Natural killer cell (primary cell): ENCODE measurements at regions not wholly inside any gene's neighbourhood (a gene's known extent, or its start where the extent isn't known, plus 50 kb on each side); places are given as distances from the start of the nearest gene placed in this dataset.

Experiments
- ATAC-seq, 3 donors: fragments of 150-1000 bp in 2 of 3; fragments of 200-7000 bp in 1 of 3; cut with Tn5 transposase; 1 replicate in 1 of 3; 2 replicates in 2 of 3; pipeline ENCODE4 v1.10.0; 2021; ENCODE audit warnings: mild to moderate bottlenecking in 2 of 3, moderate library complexity in 2 of 3
- DNase-seq, 2 donors: peaks; one replicate each; pipeline versions ENCODE4 v3.0.0 to v3.0.0-alpha.2; 2013 to 2021; ENCODE audit warnings: mixed read lengths in 1 of 2
- H3K27ac ChIP-seq: one replicate; pipeline ENCODE4 v1.5.1; 2013; ENCODE audit warnings: mild to moderate bottlenecking, low read length
- H3K27me3 ChIP-seq: one replicate; pipeline ENCODE4 v1.6.1; 2013; ENCODE audit warnings: low read length; ENCODE audit not compliant: control insufficient read depth, insufficient read depth
- H3K36me3 ChIP-seq: one replicate; pipeline ENCODE4 v1.6.1; 2013; ENCODE audit warnings: low read length; ENCODE audit not compliant: control insufficient read depth, insufficient read depth
- H3K4me1 ChIP-seq: one replicate; pipeline ENCODE4 v1.6.1; 2013; ENCODE audit warnings: low read length; ENCODE audit not compliant: control insufficient read depth, insufficient read depth
- H3K4me3 ChIP-seq: one replicate; pipeline ENCODE4 v1.5.1; 2013; ENCODE audit warnings: low read length
- H3K9me3 ChIP-seq: one replicate; pipeline ENCODE4 v1.6.1; 2013; ENCODE audit warnings: low read length; ENCODE audit not compliant: control insufficient read depth, insufficient read depth
- H3K27ac Mint-ChIP-seq, 2 donors: one replicate each; pipeline ENCODE4 v1.8.0; 2022; ENCODE audit warnings: mild to moderate bottlenecking in 2 of 2, mixed read lengths in 2 of 2, moderate library complexity in 1 of 2
- H3K27me3 Mint-ChIP-seq, 2 donors: one replicate each; pipeline ENCODE4 v1.8.0; 2022; ENCODE audit warnings: low read depth in 2 of 2, mixed read lengths in 2 of 2
- H3K36me3 Mint-ChIP-seq: one replicate; pipeline ENCODE4 v1.8.0; 2022; ENCODE audit warnings: mixed read lengths
- H3K4me1 Mint-ChIP-seq, 2 donors: one replicate each; pipeline ENCODE4 v1.8.0; 2022; ENCODE audit warnings: mixed read lengths in 2 of 2
- H3K4me3 Mint-ChIP-seq: one replicate; pipeline ENCODE4 v1.8.0; 2022; ENCODE audit warnings: mild to moderate bottlenecking, moderate library complexity, mixed read lengths
- H3K9me3 Mint-ChIP-seq, 2 donors: one replicate each; pipeline ENCODE4 v1.8.0; 2022; ENCODE audit warnings: mixed read lengths in 2 of 2
- CTCF ChIP-seq: fragments of 200-600 bp; IDR thresholded peaks from one replicate; pipeline ENCODE4 v1.8.0; 2022; ENCODE audit warnings: antibody characterized with exemption
- WGBS: methylation state at CpG from one replicate; pipeline ENCODE4 v1.1.7; 2013; ENCODE audit warnings: missing lambda C conversion rate; ENCODE audit not compliant: insufficient coverage; 5-methylcytosine and 5-hydroxymethylcytosine counted together
- intact Hi-C: fragments of 100-400 bp; cut with micrococcal nuclease; formaldehyde crosslinking; loops from one replicate; pipeline ENCODE4 v1.14.2; 2022

GRCh38 chr20:51165131-51165530 lies 142.2 kb upstream of the KCNG1 start:
- ATAC-seq: no peak
- Histone ChIP-seq H3K9me3 (no peaks in the 10 kb centered on the region), H3K27ac (no peak overlapping the region), H3K4me1 (no peaks in the 10 kb centered on the region), H3K27me3 (no peaks in the 10 kb centered on the region), H3K36me3 (no peaks in the 10 kb centered on the region), H3K4me3 (no peak overlapping the region)
- no peak for DNase-seq
- H3K4me1 Mint-ChIP-seq: no peaks in the 10 kb centered on the region
- 79% methylated on average over 8 of the region's 9 CpGs for WGBS
- H3K9me3 Mint-ChIP-seq: no peaks in the 10 kb centered on the region
- H3K27ac Mint-ChIP-seq: no peak overlapping the region
- H3K4me3 Mint-ChIP-seq: no peak overlapping the region
- intact Hi-C loops: no loop called here
- H3K27me3 Mint-ChIP-seq: peaks cover 19 to 20% of the 10 kb centered on the region in 2 donors
- H3K36me3 Mint-ChIP-seq: no peaks in the 10 kb centered on the region
- TF ChIP-seq CTCF: no peak

- whole genome bisulfite sequencing: 88% methylated on average over 1 of the region's 2 CpGs
- no peak overlapping the region for H3K27ac Mint-ChIP-seq
- Histone ChIP-seq H3K36me3 (no peaks in the 10 kb centered on the region), H3K27ac (no peak overlapping the region), H3K4me3 (no peak overlapping the region), H3K27me3 (no peaks in the 10 kb centered on the region), H3K4me1 (no peaks in the 10 kb centered on the region), H3K9me3 (no peaks in the 10 kb centered on the region)
- TF ChIP-seq CTCF: no peak
- ATAC-seq (no peak), DNase-seq (no peak)
- no peak overlapping the region for H3K4me3 Mint-ChIP-seq
- H3K27me3 Mint-ChIP-seq: peaks cover 17 to 20% of the 10 kb centered on the region in 2 donors
- no peaks in the 10 kb centered on the region for H3K9me3 Mint-ChIP-seq
- H3K36me3 Mint-ChIP-seq: no peaks in the 10 kb centered on the region
- H3K4me1 Mint-ChIP-seq: no peaks in the 10 kb centered on the region
- intact Hi-C loops: no loop called here
Measured at GRCh38 chr20:51164731-51165130, 141.8 kb upstream of the KCNG1 start.

GRCh38 chr20:51163996-51164600 lies 141.2 kb upstream of the KCNG1 start:
- ATAC-seq: no peak
- no peaks in the 10 kb centered on the region for H3K9me3 ChIP-seq
- no peaks in the 10 kb centered on the region for H3K9me3 Mint-ChIP-seq

More at GRCh38 chr20:51163996-51164600, 141.2 kb upstream of the KCNG1 start:
- WGBS: 77% methylated on average over 13 of the region's 13 CpGs
- Histone ChIP-seq H3K4me3 (no peak overlapping the region), H3K4me1 (no peaks in the 10 kb centered on the region), H3K27me3 (no peaks in the 10 kb centered on the region), H3K36me3 (no peaks in the 10 kb centered on the region), H3K27ac (no peak overlapping the region)
- Mint-ChIP-seq H3K4me3 (no peak overlapping the region), H3K4me1 (no peaks in the 10 kb centered on the region), H3K27ac (no peak overlapping the region), H3K27me3 (peaks cover 20 to 25% of the 10 kb centered on the region in 2 donors), H3K36me3 (no peaks in the 10 kb centered on the region)
- TF ChIP-seq CTCF: no peak
- DNase-seq: no peak
- intact Hi-C loops: no loop called here
